Femur (tissue), 1 donor: ENCODE measurements at regions not wholly inside any gene's neighbourhood (a gene's known extent, or its start where the extent isn't known, plus 50 kb on each side); places are given as distances from the start of the nearest gene placed in this dataset.
"Not testable (repeated sequence)": the region's sequence is repeated elsewhere in the genome, so short reads cannot be mapped to it uniquely, and the experiment has no call there.

Source experiments
- DNase-seq: peaks from one replicate; pipeline ENCODE4 v3.0.0-alpha.2; 2017

DNA sequence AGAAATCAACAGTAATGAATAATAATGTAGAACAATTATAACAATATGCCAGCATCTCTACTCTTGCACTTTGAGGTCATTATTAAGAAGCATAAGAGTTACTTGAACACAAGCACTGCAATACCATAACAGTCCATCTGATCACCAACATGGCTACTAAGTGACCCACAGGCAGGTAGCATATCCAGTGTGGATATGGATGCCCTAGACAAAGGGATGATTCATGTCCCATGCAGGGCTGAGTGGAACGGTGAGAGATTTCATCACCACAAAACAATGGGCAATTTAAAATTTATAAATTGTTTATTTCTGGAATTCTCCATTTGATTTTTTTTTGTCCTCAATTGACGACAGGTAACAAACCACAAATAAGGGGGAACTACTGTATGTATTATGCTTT, 107.7 kb upstream of the TSC22D2 start:
- DNase-seq = no peak

GRCh38 chr3:150299201-150299600, 108.9 kb upstream of the TSC22D2 start:
- no peak for DNase-seq

- DNase-seq = no peak
These were observed 111.1 kb upstream of the TSC22D2 start for GRCh38 chr3:150296966-150297365.

GRCh38 chr3:150296123-150296735, 111.9 kb upstream of the TSC22D2 start:
- no peak for DNase-seq

DNA sequence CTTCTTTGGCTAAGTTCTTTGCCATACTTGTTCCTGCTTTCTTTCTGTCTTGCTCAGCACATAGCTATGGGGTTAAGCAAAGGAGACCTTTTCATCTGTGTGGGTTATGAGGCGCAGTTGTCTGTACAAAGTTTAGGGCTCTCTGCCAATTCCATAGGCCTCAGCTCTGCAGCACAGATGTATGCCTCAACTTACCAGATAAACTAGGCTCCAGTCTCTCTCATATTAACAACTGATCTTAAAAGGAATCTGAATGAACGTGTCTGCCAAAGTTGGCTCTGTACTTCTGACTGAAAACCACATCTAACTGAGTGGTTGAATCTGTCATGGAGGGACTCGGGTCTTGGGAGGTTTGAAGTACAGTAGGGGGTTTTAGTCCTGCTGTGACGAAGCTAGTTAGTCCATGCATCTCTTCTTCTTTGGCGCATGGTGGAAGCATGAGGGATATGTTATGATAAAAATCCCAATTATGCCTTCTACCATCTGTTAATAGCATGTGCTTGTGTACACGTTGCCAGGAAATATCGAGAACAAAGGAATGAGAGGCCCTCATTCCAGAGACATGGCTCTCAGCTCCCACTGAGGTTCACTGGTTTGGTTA, 114.6 kb upstream of the TSC22D2 start:
- DNase-seq = no peak

GRCh38 chr3:150292891-150293290, 115.2 kb upstream of the TSC22D2 start:
- no peak for DNase-seq

DNA sequence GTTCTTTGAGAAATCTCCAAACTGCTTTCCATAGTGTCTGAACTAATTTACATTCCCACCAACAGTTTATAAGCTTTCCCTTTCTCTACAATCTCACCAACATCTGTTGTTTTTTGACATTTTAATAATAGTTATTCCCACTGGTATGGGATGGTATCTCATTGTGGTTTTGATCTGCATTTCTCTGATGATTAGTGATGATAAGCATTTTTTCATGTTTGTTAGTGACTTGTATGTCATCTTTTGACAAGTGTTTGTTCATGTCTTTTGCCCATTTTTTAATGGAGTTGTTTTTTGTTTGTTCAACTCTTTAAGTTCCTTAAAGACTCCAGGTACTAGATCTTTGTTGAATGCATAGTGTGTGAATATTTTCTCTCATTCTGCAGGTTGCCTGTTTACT, 116.6 kb upstream of the TSC22D2 start:
- DNase-seq = no peak

GRCh38 chr3:150286390-150287147, 121.5 kb upstream of the TSC22D2 start:
- no peak for DNase-seq

DNA sequence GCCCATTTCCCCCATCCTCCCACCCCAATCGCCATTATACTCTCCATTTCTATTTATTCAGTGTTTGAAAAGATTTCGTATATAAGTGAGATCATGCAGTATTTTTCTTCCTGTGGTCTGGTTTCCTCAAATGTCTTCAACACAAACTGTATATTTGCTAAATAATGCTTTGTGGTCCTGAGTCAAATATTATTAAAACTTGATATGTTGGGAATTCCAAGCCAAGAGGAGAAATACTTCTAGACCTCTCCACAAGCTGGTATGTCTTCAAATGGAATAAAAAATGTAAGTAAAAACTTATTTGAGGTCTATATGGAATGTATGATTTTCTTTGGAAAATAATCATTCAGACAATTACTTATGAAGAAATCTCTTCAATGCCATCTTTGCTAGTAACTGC, 122.5 kb upstream of the TSC22D2 start:
- DNase-seq = no peak

DNA sequence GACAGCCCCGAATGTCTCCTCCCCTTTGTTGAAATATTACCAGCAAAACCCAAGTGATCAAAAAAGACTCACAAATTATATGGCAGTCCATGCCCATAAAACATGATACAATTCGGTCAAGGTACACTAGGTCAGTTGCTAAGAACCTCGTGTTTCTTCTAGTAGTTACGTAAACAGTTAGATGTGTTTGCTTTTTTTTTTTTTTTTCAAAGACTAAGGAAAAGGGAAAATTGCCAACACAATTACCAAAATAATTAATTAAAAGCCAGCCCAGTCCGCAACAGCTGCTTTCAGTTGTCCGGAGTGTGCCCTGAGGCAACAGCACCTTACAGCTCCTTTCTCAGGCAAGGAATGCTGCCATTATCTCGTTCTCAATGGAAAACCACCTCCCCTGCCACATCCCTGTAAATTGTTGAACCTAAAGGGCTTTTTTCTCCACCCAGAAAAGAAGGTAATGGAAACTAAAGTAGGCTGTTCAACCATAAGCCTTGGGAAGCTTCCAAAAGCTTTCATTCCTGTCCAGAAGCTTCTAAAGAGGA, 129.2 kb upstream of the TSC22D2 start:
- no peak for DNase-seq

DNA sequence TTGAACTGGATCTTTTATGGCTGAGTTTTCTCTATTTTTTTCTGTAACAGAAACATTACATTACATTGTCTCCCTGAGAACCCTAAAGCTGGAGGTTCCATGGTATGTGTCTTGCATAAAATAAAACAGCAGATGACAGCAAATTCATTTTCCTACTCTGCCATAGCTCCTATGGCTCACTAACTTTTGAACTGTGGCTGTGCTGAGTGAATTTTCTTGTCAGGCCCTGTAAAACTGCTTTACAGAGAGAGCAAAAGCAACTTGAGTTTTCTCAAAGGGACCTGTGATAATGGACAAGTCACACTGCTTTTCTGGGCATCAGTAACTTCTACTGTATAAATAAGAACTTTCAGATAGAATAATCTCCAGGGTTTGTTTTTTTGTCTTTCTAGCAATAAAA, 129.9 kb upstream of the TSC22D2 start:
- DNase-seq = no peak

DNA sequence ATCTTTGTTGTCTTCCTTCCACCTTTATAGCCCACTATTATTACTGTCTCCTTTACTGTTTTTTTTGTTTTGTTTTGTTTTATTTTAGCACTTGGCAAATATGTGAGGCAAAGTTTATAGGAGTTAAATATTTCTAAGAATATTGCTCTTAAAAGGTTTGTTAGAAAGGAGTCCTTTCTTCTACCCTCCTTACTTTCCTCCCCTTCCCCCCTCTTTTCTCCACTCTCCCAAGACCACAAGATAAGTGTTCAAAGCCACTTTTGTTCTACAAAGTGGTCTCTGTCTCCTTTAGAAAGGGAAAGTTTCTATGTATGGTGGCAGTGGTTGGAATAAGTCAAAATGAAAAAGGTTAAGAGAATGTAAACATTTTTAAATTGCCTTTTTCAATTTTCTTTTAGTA, 130.7 kb upstream of the TSC22D2 start:
- no peak for DNase-seq

DNA sequence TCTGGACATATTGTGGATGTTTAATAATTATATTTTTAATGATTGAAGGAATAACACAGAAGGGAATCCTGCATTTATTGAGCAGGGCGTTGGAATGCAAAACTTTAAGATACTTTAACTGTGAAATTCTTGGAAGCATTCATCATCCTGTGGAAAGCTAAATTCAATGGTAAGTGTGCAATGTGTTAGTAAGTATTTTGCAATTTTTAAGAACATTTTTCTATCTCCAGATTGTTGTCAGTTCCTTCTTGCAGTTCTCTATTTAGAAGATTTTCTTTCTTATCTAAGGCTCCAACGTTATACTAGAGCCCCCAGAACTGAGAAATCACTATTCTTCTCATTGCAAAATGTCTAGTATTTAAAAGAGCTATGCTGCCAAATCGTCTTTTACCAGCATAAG, 132.2 kb upstream of the TSC22D2 start:
- no peak for DNase-seq

DNA sequence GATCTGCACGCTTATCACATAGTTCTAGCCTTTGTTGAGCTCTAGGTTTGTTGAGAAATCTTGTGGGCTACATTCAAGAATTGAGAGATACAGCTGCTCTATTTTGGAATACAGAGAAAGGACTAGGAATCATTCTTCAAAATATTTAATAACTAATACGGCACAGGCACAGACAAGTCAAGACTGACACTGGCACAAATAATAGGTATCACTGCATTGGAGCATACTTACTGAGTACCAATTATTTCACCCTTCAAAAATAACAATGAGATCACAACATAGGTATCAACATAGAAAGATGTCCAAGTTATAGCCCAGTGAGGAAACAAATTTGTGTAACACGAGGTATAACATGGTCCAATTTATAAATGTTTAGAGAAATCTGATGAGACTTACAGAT, 133.7 kb upstream of the TSC22D2 start:
- no peak for DNase-seq

- DNase-seq = no peak
These were observed 134.7 kb upstream of the TSC22D2 start for GRCh38 chr3:150273396-150273795.

- no peak for DNase-seq
These were observed 136.5 kb upstream of the TSC22D2 start for GRCh38 chr3:150271591-150271960.

DNA sequence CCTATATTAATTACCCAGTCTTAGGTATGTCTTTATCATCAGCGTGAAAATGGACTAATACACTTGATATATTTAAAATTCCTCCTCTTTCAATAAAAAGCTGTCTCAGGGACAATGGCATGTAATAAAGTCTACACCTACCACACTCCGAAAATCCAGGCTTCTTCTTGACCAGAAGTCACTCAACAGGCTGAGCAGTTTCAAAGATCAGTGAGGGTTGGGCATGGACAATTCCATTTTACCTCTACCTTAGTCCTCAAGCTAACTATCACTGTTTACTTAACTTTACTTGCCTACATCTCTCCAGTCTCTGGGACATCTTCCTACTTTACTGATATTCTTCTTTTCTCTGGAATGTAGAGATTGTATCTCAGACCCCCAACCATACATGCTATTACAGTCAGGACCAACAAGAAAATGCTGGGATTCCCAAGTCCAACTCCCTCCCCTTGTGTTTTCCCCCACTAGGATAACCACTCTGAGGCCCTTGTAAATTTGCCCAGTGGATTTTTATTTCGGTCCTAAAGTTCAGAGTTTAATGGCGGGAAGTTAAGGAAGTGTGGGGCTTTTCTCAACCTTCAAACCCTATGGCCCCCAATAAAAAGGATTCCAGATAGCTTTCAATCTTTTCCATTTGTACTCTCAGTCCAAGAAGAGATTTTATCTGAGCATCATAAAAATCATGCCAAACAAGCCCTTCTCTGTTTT, 137.1 kb upstream of the TSC22D2 start:
- no peak for DNase-seq

GRCh38 chr3:150270444-150270843, 137.7 kb upstream of the TSC22D2 start:
- DNase-seq = not testable (repeated sequence)

GRCh38 chr3:150269526-150269925, 138.6 kb upstream of the TSC22D2 start:
- no peak for DNase-seq

DNA sequence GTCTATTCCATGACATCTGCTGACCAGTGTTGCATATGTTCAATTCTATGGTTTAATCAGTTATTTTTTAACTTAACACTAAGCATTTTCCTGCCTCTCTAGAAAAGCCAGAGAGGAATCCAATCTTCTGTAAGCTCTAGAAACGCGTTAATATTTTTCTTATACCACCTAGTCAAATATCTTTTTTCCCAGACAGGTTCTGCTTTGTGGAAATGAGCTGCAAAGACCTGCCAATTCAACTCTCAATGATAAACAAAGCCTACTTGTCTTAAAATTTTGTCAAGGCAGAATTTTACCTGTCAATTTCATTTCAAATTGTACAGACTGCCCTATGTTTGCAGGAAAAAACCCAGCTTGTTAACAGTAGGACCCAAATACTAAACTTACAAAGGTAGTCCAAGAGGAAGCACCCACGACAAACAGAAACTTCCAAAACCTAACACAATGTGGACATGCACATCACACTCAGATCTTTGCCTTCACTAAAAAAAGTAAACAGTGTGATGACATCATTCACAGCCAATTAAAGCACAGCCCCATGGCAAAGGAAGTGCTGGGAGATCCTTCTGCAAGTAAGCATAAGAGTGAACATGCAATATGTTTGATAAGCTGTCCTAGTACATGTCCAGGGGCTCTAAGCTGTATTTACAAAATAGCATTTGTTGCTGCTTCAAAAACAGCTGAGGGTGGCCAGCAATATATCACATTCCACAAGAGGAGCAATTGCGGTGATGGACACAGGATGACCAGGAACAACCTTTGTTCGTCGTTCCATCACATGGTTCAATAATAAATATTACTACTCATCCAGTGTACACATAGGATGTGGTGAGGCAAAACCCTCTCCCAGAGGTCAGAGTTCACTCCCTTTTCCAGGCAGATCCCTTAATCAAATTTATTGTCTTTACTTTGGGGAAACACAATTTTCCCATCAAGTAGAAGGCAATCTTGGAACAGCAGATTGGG, 139.4 kb upstream of the TSC22D2 start:
- no peak for DNase-seq

- DNase-seq = no peak
These were observed 140.8 kb upstream of the TSC22D2 start for GRCh38 chr3:150267288-150267687.

- DNase-seq = no peak
These were observed 142.8 kb upstream of the TSC22D2 start for GRCh38 chr3:150265305-150265704.
